Calu3 (cell line): ENCODE measurements at regions not wholly inside any gene's neighbourhood (a gene's known extent, or its start where the extent isn't known, plus 50 kb on each side); places are given as distances from the start of the nearest gene placed in this dataset.
A peak's percentile ranks its signal among the peaks of the same experiment; 100 is the strongest.

Source experiments
- BruUV-seq: library from RNA; stranded (reverse); fragments of 400-500 nt; replicated peaks from 2 replicates; lab custom pipeline; 2021; lab: Mats Ljungman, UMichigan
- CTCF ChIA-PET: fragments of 300-600 bp; sonication (Branson Sonifier 250); formaldehyde crosslinking; loops from one replicate; lab custom pipeline; 2022; ENCODE audit warnings: antibody characterized with exemption; lab: Charles Lee
- DNase-seq: peaks from one replicate; pipeline ENCODE4 v3.0.0; 2022
- H3K27ac Mint-ChIP-seq: one replicate; pipeline ENCODE4 v1.8.0; 2022; ENCODE audit warnings: mixed read lengths; ENCODE audit not compliant: unreplicated experiment
- H3K27me3 Mint-ChIP-seq: one replicate; pipeline ENCODE4 v1.8.0; 2022; ENCODE audit warnings: mixed read lengths; ENCODE audit not compliant: unreplicated experiment
- H3K36me3 Mint-ChIP-seq: one replicate; pipeline ENCODE4 v1.8.0; 2022; ENCODE audit warnings: mild to moderate bottlenecking, moderate library complexity, mixed read lengths; ENCODE audit not compliant: insufficient read depth, unreplicated experiment
- H3K4me1 Mint-ChIP-seq: one replicate; pipeline ENCODE4 v1.8.0; 2022; ENCODE audit warnings: mild to moderate bottlenecking, low read depth, mixed read lengths; ENCODE audit not compliant: unreplicated experiment
- H3K4me3 Mint-ChIP-seq: one replicate; pipeline ENCODE4 v1.8.0; 2022; ENCODE audit warnings: mild to moderate bottlenecking, low read depth, moderate library complexity, mixed read lengths; ENCODE audit not compliant: unreplicated experiment
- H3K9me3 Mint-ChIP-seq: one replicate; pipeline ENCODE4 v1.8.0; 2022; ENCODE audit warnings: low read depth, mixed read lengths; ENCODE audit not compliant: unreplicated experiment
- intact Hi-C: fragments of 100-400 bp; cut with micrococcal nuclease; formaldehyde crosslinking; loops from one replicate; pipeline ENCODE4 v1.10.0; 2022; ENCODE audit not compliant: unreplicated experiment
- TF ChIP-seq, protein P1 (sequence below): fragments of 200-600 bp; IDR thresholded peaks from one replicate; pipeline ENCODE4 v1.8.0; 2022; ENCODE audit warnings: antibody characterized with exemption; ENCODE audit not compliant: unreplicated experiment

DNA sequence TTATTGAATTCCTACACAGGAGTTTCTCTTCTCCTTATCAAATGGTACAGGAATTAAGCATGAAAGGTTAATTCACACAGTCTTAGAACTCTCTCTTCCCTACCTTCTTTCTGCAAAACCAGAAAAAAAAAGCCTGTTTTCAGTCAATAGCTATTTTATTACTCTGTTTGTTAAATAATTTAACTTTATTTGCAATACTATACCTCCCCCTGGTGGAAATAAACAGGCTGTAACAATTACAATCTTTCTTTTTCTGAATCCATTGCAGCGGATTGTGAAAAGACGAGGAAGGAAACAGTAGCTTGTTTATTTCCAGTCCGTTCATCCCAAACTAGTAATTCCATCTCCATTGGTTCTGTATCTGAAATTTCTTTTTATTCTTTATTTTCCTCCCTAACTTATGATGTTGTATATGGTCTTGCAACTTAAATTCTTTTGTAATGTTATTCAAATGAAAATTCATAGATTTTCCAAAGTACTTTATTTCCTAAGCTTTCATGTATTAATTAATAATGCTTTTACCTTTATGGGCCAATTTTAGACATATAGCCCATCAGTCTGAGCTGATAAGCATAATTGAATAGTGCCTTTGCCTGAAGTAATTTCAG lies 165.2 kb downstream of the SH3BP4 start:
- CTCF ChIA-PET, result interaction anchor here (0.6 to 1.7 kb wide), 18 partner anchors 10 to 1144 kb away, joined by 3 to 9 read pairs (median 4); no protein-coding TSS in a partner anchor
- Mint-ChIP-seq H3K36me3 (no peaks in the 10 kb centered on the region), H3K4me3 (no peak overlapping the region), H3K9me3 (no peaks in the 10 kb centered on the region), H3K27me3 (peaks cover 46% of the 10 kb centered on the region), H3K4me1 (no peaks in the 10 kb centered on the region), H3K27ac (no peak overlapping the region)
- TF ChIP-seq, protein P1, sequence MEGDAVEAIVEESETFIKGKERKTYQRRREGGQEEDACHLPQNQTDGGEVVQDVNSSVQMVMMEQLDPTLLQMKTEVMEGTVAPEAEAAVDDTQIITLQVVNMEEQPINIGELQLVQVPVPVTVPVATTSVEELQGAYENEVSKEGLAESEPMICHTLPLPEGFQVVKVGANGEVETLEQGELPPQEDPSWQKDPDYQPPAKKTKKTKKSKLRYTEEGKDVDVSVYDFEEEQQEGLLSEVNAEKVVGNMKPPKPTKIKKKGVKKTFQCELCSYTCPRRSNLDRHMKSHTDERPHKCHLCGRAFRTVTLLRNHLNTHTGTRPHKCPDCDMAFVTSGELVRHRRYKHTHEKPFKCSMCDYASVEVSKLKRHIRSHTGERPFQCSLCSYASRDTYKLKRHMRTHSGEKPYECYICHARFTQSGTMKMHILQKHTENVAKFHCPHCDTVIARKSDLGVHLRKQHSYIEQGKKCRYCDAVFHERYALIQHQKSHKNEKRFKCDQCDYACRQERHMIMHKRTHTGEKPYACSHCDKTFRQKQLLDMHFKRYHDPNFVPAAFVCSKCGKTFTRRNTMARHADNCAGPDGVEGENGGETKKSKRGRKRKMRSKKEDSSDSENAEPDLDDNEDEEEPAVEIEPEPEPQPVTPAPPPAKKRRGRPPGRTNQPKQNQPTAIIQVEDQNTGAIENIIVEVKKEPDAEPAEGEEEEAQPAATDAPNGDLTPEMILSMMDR, result peak; percentile 43
- BruUV-seq, result no TSS peak
- intact Hi-C loops, result loop anchor here (1.0 to 10.0 kb wide), 3 partner anchors 567 to 1142 kb away; no protein-coding TSS in a partner anchor
- DNase-seq, result no peak

- no peaks in the 10 kb centered on the region for H3K4me1 Mint-ChIP-seq
These were observed 175.0 kb downstream of the SH3BP4 start for GRCh38 chr2:235126768-235127167.

DNA sequence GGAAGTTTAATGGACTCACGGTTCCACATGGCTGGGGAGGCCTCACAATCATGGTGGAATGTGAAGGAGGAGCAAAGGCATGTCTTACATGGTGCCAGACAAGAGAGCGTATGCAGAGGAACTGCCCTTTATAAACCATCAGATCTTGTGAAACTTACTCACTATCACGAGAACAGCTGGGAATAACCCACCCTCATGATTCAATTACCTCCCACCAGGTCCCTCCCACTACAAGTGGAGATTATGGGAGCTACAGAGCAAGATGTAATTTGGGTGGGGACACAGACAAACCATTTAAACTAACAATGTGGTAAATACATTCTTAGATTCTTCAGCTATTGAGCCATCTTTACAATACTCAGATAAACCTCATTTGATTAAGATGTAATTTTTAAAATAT lies 176.1 kb downstream of the SH3BP4 start:
- no peaks in the 10 kb centered on the region for H3K4me1 Mint-ChIP-seq
- no peak for DNase-seq
- TF ChIP-seq, protein P1, result no peak
- no peak overlapping the region for H3K27ac Mint-ChIP-seq
- CTCF ChIA-PET, result interaction anchor here (0.6 to 1.2 kb wide), 3 partner anchors 14 to 154 kb away, joined by 3 read pairs; no protein-coding TSS in a partner anchor
- BruUV-seq, result no TSS peak
- intact Hi-C loops, result no loop called here
- no peaks in the 10 kb centered on the region for H3K9me3 Mint-ChIP-seq
- H3K27me3 Mint-ChIP-seq, result peaks cover 47% of the 10 kb centered on the region
- no peak overlapping the region for H3K4me3 Mint-ChIP-seq
- no peaks in the 10 kb centered on the region for H3K36me3 Mint-ChIP-seq

More at GRCh38 chr2:235126768-235127167, 175.0 kb downstream of the SH3BP4 start:
- Mint-ChIP-seq H3K9me3 (no peaks in the 10 kb centered on the region), H3K27ac (no peak overlapping the region), H3K27me3 (peaks cover 47% of the 10 kb centered on the region), H3K36me3 (no peaks in the 10 kb centered on the region), H3K4me3 (no peak overlapping the region)
- CTCF ChIA-PET, result no interaction called here
- intact Hi-C loops, result no loop called here
- TF ChIP-seq, protein P1, result no peak
- no TSS peak for BruUV-seq
- no peak for DNase-seq

DNA sequence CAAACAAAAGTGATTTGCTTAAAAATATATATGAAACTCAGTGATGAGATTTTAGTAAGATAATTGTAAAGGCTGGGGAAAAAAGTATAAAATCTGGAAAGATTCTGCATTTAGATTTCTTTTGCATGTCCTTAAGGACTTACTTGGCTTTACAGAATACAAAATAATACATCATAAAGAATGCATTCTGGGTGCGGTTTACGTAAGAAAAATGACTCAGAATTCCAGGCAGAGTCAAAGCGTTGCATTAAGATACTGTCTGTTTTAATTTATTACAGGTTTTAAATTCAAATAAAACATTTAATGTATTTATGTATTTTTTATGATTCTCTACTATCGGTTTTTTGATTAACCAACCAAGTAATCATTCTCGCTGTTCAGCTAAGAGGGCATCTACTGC lies 178.0 kb downstream of the SH3BP4 start:
- no TSS peak for BruUV-seq
- CTCF ChIA-PET, result no interaction called here

More for the DNA sequence above, 178.0 kb downstream of the SH3BP4 start:
- Mint-ChIP-seq H3K36me3 (no peaks in the 10 kb centered on the region), H3K9me3 (no peaks in the 10 kb centered on the region), H3K27ac (no peak overlapping the region), H3K4me3 (no peak overlapping the region), H3K27me3 (peaks cover 48% of the 10 kb centered on the region), H3K4me1 (no peaks in the 10 kb centered on the region)
- TF ChIP-seq, protein P1, result no peak
- no peak for DNase-seq
- intact Hi-C loops, result no loop called here
